ENCODE measurements at regions not wholly inside any gene's neighbourhood (a gene's known extent, or its start where the extent isn't known, plus 50 kb on each side); places are given as distances from the start of the nearest gene placed in this dataset.

DNA sequence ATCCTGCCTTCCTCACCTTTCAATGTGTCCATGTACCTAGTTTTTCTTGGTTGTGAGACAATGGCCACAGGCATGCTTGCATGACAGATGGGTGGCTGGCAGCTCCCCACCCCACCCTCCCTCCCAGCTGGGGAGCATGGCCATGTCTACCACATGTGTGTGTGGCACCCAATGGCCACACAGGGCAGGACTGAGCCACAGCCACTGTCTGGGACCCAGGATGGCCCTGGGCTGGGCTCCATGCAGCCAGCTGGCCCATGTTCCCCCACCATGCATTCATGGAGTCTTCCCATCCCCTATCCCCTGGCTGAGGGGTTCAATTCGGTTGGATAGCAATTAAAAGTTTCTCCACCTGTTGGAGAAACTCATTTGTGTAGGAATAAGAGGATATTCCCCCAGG, 566.0 kb upstream of the USP15 start:
- Histone ChIP-seq H3F3A (ENCODE audit: low read depth) (no peaks in the 10 kb centered on the region), H3K4me3 (ENCODE audit: low read length, poor library complexity, severe bottlenecking) (no peak overlapping the region), H3K9me3 (ENCODE audit: insufficient read depth, low read depth, low read length) (peaks cover 3% of the 10 kb centered on the region; the same call in 1 of the 2 replicates), H3K9me2 (replicated peaks; ENCODE audit: low read depth, low read length) (no peaks in the 10 kb centered on the region), H3K36me3 (ENCODE audit: insufficient read depth, low read length) (no peaks in the 10 kb centered on the region), H3K4me2 (ENCODE audit: low read depth, low read length, poor library complexity, severe bottlenecking) (no peak overlapping the region), H4K20me1 (ENCODE audit: insufficient read depth, low read length, poor library complexity, severe bottlenecking) (no peaks in the 10 kb centered on the region), H3K27me3 (ENCODE audit: insufficient read depth, low read length, poor library complexity, severe bottlenecking) (no peaks in the 10 kb centered on the region), H3K79me2 (ENCODE audit: insufficient read depth, low read length) (no peaks in the 10 kb centered on the region), H3K9ac (ENCODE audit: low read depth, low read length, poor library complexity, severe bottlenecking) (no peak overlapping the region), H2AFZ (ENCODE audit: low read length) (no peak overlapping the region), H3K4me1 (ENCODE audit: insufficient read depth, low read length, poor library complexity, severe bottlenecking) (no peaks in the 10 kb centered on the region)
- TF ChIP-seq, protein P1, sequence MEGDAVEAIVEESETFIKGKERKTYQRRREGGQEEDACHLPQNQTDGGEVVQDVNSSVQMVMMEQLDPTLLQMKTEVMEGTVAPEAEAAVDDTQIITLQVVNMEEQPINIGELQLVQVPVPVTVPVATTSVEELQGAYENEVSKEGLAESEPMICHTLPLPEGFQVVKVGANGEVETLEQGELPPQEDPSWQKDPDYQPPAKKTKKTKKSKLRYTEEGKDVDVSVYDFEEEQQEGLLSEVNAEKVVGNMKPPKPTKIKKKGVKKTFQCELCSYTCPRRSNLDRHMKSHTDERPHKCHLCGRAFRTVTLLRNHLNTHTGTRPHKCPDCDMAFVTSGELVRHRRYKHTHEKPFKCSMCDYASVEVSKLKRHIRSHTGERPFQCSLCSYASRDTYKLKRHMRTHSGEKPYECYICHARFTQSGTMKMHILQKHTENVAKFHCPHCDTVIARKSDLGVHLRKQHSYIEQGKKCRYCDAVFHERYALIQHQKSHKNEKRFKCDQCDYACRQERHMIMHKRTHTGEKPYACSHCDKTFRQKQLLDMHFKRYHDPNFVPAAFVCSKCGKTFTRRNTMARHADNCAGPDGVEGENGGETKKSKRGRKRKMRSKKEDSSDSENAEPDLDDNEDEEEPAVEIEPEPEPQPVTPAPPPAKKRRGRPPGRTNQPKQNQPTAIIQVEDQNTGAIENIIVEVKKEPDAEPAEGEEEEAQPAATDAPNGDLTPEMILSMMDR (conservative IDR thresholded peaks at IDR 0.05; ENCODE audit: low read length), result no peak
- TF ChIP-seq EZH2phosphoT487 (IDR thresholded peaks at IDR 0.05; ENCODE audit: borderline replicate concordance), result no peak

DNA sequence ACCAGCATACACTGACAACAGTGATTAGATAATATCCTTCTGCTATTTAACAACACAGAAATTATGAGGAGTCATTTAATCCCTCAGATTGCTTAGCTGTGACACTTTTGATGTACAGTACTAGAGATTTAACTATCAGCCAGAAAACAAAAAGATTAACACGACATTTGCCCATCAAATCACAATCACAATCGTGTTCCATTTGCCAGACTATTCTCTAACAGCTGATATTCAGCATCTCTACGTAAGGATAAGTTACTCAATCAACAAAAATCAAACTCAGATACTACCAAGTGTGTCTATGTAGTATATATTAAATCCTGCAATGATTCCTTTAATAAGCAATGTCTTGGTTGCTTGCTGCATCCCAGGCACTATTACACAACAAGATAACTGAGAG, 558.7 kb upstream of the USP15 start:
- no peaks in the 10 kb centered on the region for H3K36me3 ChIP-seq (ENCODE audit: insufficient read depth, low read length)
- H3K4me3 ChIP-seq (ENCODE audit: low read length, poor library complexity, severe bottlenecking), result no peak overlapping the region
- no peaks in the 10 kb centered on the region for H3K9me2 ChIP-seq (replicated peaks; ENCODE audit: low read depth, low read length)
- no peaks in the 10 kb centered on the region for H3K27me3 ChIP-seq (ENCODE audit: insufficient read depth, low read length, poor library complexity, severe bottlenecking)
- no peak for TF ChIP-seq EZH2phosphoT487 (IDR thresholded peaks at IDR 0.05; ENCODE audit: borderline replicate concordance)
- TF ChIP-seq, protein P1 (conservative IDR thresholded peaks at IDR 0.05; ENCODE audit: low read length), result no peak
- no peaks in the 10 kb centered on the region for H4K20me1 ChIP-seq (ENCODE audit: insufficient read depth, low read length, poor library complexity, severe bottlenecking)
- H3K4me2 ChIP-seq (ENCODE audit: low read depth, low read length, poor library complexity, severe bottlenecking), result no peak overlapping the region
- no peaks in the 10 kb centered on the region for H3K4me1 ChIP-seq (ENCODE audit: insufficient read depth, low read length, poor library complexity, severe bottlenecking)
- H3K9me3 ChIP-seq (ENCODE audit: insufficient read depth, low read depth, low read length), result no peaks in the 10 kb centered on the region
- no peak overlapping the region for H3K9ac ChIP-seq (ENCODE audit: low read depth, low read length, poor library complexity, severe bottlenecking)
- H3K79me2 ChIP-seq (ENCODE audit: insufficient read depth, low read length), result no peaks in the 10 kb centered on the region
- H2AFZ ChIP-seq (ENCODE audit: low read length), result no peak overlapping the region
- no peaks in the 10 kb centered on the region for H3F3A ChIP-seq (ENCODE audit: low read depth)

DNA sequence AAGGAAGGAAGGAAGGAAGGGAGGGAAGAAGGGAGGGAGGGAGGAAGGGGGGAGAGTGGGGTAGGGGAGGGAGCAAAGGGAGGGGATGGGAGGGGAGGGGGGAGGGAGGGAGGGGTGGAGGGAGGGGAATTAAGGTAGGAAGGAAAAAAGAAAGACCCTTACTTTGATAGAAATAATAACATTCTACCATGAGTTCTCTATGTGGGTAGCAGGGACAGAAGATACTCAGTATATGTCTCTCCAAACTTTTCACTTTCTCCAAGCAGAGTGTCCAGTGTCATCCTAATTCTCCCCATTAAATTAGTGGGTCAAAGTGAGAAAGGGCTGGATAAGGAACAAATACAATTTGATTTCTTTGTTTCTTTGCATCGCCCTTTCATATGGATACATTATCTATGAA, 553.4 kb upstream of the USP15 start:
- Histone ChIP-seq H4K20me1 (ENCODE audit: insufficient read depth, low read length, poor library complexity, severe bottlenecking) (no peaks in the 10 kb centered on the region), H3K79me2 (ENCODE audit: insufficient read depth, low read length) (no peaks in the 10 kb centered on the region), H3K4me3 (ENCODE audit: low read length, poor library complexity, severe bottlenecking) (no peak overlapping the region), H3F3A (ENCODE audit: low read depth) (no peaks in the 10 kb centered on the region), H3K9ac (ENCODE audit: low read depth, low read length, poor library complexity, severe bottlenecking) (no peak overlapping the region), H3K27me3 (ENCODE audit: insufficient read depth, low read length, poor library complexity, severe bottlenecking) (no peaks in the 10 kb centered on the region), H3K4me2 (ENCODE audit: low read depth, low read length, poor library complexity, severe bottlenecking) (no peak overlapping the region), H3K36me3 (ENCODE audit: insufficient read depth, low read length) (no peaks in the 10 kb centered on the region), H3K4me1 (ENCODE audit: insufficient read depth, low read length, poor library complexity, severe bottlenecking) (no peaks in the 10 kb centered on the region), H3K9me2 (replicated peaks; ENCODE audit: low read depth, low read length) (no peaks in the 10 kb centered on the region), H3K9me3 (ENCODE audit: insufficient read depth, low read depth, low read length) (no peaks in the 10 kb centered on the region), H2AFZ (ENCODE audit: low read length) (no peak overlapping the region)
- TF ChIP-seq, protein P1 (conservative IDR thresholded peaks at IDR 0.05; ENCODE audit: low read length), result no peak
- no peak for TF ChIP-seq EZH2phosphoT487 (IDR thresholded peaks at IDR 0.05; ENCODE audit: borderline replicate concordance)

Measured in Loucy (cell line).